ENCODE measurements at regions not wholly inside any gene's neighbourhood (a gene's known extent, or its start where the extent isn't known, plus 50 kb on each side); places are given as distances from the start of the nearest gene placed in this dataset.

DNA sequence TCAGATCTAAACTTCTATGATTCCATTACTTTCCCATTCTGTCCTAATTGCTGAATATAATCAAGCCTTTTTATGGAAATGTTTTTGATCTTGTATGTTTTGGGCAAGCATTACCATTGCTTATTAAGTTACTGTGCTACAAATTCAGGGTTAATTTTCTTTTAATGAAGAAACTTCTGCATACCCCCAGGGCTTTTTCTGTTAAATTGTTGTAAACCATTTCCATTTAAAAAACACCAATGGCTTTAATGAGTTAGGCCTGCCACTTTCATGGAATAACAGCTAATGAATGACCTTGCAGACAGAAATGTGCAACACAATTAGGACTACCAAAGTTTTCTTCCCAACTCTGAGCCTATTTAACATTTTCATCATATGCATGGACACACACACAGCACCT lies 150.0 kb downstream of the DIPK2A start:
- DNase-seq (no peak), ATAC-seq (no peak)
- H3K4me3 ChIP-seq = no peak overlapping the region
- H3K36me3 ChIP-seq = no peaks in the 10 kb centered on the region
- H3K27ac ChIP-seq = no peak overlapping the region
- no peaks in the 10 kb centered on the region for H3K9me3 ChIP-seq
- TF ChIP-seq, protein P1, sequence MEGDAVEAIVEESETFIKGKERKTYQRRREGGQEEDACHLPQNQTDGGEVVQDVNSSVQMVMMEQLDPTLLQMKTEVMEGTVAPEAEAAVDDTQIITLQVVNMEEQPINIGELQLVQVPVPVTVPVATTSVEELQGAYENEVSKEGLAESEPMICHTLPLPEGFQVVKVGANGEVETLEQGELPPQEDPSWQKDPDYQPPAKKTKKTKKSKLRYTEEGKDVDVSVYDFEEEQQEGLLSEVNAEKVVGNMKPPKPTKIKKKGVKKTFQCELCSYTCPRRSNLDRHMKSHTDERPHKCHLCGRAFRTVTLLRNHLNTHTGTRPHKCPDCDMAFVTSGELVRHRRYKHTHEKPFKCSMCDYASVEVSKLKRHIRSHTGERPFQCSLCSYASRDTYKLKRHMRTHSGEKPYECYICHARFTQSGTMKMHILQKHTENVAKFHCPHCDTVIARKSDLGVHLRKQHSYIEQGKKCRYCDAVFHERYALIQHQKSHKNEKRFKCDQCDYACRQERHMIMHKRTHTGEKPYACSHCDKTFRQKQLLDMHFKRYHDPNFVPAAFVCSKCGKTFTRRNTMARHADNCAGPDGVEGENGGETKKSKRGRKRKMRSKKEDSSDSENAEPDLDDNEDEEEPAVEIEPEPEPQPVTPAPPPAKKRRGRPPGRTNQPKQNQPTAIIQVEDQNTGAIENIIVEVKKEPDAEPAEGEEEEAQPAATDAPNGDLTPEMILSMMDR (IDR thresholded peaks at IDR 0.05) = no peak
- intact Hi-C loops (cut with DNase I) = no loop called here
- H3K4me1 ChIP-seq = no peaks in the 10 kb centered on the region
- H3K27me3 ChIP-seq = no peaks in the 10 kb centered on the region

DNA sequence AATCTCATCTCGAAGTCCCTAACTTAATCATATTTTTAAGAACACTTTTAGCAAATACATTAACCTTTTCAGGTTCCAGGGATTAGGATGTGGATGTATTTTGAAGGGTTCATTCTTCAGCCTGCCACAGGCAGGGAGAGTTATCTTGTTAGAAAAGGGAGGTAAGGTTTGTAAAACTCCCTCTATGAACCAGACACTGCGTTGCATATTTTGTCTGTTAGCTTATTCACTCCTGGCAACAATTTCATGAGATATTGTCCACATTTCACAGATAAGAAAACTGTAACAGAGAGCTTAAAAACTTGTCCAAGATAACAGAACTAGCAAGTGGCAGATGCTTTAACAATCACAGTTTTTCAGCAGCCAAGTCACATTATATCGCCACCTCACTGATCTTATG lies 155.4 kb downstream of the DIPK2A start:
- no peaks in the 10 kb centered on the region for H3K36me3 ChIP-seq
- TF ChIP-seq, protein P1 (IDR thresholded peaks at IDR 0.05) = no peak
- H3K4me1 ChIP-seq = no peaks in the 10 kb centered on the region
- H3K27ac ChIP-seq = no peak overlapping the region
- no peak overlapping the region for H3K4me3 ChIP-seq
- no peaks in the 10 kb centered on the region for H3K9me3 ChIP-seq
- intact Hi-C loops (cut with DNase I) = no loop called here
- no peak for DNase-seq
- ATAC-seq = no peak
- H3K27me3 ChIP-seq = no peaks in the 10 kb centered on the region

DNA sequence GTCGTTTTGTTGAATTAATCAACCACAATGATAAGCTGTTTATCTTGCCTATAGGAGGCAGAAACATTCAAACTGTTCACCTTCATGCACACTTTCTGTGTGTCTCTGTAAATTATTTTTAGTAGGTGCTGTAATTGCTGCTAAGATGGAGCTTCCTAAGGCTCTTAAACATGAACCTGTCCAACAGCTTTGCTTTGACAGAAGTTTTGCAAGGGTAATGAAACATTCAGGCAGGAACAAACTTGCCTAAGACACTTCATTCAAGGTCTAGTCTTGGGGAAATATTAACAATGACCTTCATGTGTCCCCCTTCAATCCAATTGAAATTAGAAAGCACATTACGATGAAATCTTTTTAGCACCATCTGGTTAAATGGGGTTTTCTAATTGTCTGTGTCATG lies 156.1 kb downstream of the DIPK2A start:
- peak in 1 of 4 donors; percentile 23 for DNase-seq
- ATAC-seq = no peak
- H3K36me3 ChIP-seq = no peaks in the 10 kb centered on the region
- no peaks in the 10 kb centered on the region for H3K9me3 ChIP-seq
- TF ChIP-seq, protein P1 (IDR thresholded peaks at IDR 0.05) = no peak
- no peak overlapping the region for H3K27ac ChIP-seq
- intact Hi-C loops (cut with DNase I) = no loop called here
- H3K4me1 ChIP-seq = no peaks in the 10 kb centered on the region
- no peak overlapping the region for H3K4me3 ChIP-seq
- no peaks in the 10 kb centered on the region for H3K27me3 ChIP-seq

DNA sequence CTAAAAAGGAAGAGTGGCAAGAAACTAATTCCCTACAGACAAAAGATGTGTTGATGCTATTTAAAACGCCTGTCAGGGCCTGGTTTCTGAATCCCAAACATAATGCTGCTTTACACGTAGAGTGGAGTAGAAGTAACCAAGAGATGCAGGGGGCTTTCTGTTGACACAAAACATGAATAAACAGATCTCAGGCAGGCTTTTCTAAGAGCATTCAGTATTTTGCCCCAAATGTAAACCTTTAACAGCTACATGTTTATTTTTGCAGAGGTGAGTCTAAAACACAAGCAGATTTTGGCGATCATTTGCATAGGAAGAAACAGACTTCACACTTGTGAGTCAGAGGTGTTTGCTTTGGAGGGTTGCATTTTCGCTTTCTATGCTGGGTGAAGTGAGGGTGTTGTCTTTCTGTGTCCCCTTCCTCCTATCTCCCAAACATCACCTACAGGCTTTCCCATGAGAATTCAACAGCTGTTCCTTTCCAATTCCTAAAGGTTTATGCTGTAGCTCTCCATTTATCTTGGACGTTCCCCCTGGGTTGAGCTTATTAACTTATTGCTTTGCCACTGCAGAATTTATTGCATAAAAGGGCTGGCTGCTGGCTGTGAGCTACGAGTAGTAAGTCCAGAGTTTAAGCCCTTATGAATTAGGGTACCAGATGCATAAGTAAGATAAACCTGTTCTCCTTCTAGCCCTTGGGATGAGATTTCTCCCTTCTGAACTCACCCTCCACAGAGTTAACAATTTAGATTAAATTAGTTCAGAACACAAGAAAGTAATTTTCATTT lies 156.7 kb downstream of the DIPK2A start:
- Histone ChIP-seq H3K4me3 (no peak overlapping the region), H3K36me3 (no peaks in the 10 kb centered on the region), H3K4me1 (no peaks in the 10 kb centered on the region), H3K9me3 (no peaks in the 10 kb centered on the region), H3K27me3 (no peaks in the 10 kb centered on the region), H3K27ac (no peak overlapping the region)
- TF ChIP-seq, protein P1 (IDR thresholded peaks at IDR 0.05) = no peak
- intact Hi-C loops (cut with DNase I) = no loop called here
- ATAC-seq (no peak), DNase-seq (no peak)

DNA sequence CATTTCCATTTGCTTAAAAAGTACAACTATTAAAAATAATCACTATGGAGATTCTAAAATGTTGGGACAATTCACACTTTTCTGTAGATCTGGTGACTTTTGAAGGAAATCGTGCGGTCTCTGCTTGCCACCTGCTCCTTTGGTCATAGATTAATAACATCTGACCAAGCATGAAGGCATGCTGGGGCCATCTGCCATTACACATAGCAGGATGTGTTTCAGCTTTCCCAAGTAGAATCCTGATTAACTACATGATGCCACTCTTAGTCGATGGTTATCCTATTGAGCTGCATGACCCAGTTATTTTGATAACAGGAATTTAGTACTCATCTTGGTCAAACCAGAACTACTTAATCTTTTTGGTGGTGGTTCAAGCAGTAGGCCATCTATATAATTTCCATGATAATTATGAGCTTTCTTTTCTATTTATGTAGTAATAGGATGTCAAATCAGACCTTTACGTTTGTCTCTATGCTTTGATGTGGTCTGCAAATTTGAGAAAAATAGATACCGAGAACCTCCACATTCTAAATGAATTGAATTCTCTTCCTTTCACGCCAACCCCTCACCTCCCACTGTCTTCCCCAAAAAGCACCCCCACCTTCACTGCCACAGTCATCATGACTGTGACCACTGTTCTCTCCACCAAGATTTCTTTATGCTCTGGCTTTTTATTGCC lies 158.1 kb downstream of the DIPK2A start:
- intact Hi-C loops (cut with DNase I) = no loop called here
- Histone ChIP-seq H3K9me3 (no peaks in the 10 kb centered on the region), H3K4me3 (no peak overlapping the region), H3K4me1 (no peaks in the 10 kb centered on the region), H3K36me3 (no peaks in the 10 kb centered on the region), H3K27me3 (no peaks in the 10 kb centered on the region), H3K27ac (no peak overlapping the region)
- TF ChIP-seq, protein P1 (IDR thresholded peaks at IDR 0.05) = no peak
- no peak for DNase-seq
- ATAC-seq = no peak

Data from left lung (tissue), 4 donors.